ENCODE measurements at regions not wholly inside any gene's neighbourhood (a gene's known extent, or its start where the extent isn't known, plus 50 kb on each side); places are given as distances from the start of the nearest gene placed in this dataset.

- DNase-seq (ENCODE audit: low read depth), result no peak
These were observed 185.4 kb upstream of the RPL38 start for GRCh38 chr17:74018115-74018514.

- no peak for DNase-seq (ENCODE audit: low read depth)
These were observed 184.2 kb upstream of the RPL38 start for GRCh38 chr17:74019271-74019670.

GRCh38 chr17:74019860-74020259, 183.6 kb upstream of the RPL38 start:
- no peak for DNase-seq (ENCODE audit: low read depth)

GRCh38 chr17:74020522-74020921, 183.0 kb upstream of the RPL38 start:
- DNase-seq (ENCODE audit: low read depth), result no peak

- no peak for DNase-seq (ENCODE audit: low read depth)
These were observed 178.5 kb upstream of the RPL38 start for GRCh38 chr17:74024871-74025531.

GRCh38 chr17:74027444-74027843, 176.0 kb upstream of the RPL38 start:
- DNase-seq (ENCODE audit: low read depth), result no peak

GRCh38 chr17:74028354-74029116, 174.9 kb upstream of the RPL38 start:
- DNase-seq (ENCODE audit: low read depth), result no peak

- DNase-seq (ENCODE audit: low read depth), result no peak
These were observed 172.0 kb upstream of the RPL38 start for GRCh38 chr17:74031316-74032090.

GRCh38 chr17:74032222-74032621, 171.3 kb upstream of the RPL38 start:
- no peak for DNase-seq (ENCODE audit: low read depth)

- DNase-seq (ENCODE audit: low read depth), result no peak
These were observed 166.2 kb upstream of the RPL38 start for GRCh38 chr17:74037320-74037719.

- no peak for DNase-seq (ENCODE audit: low read depth)
These were observed 163.2 kb upstream of the RPL38 start for GRCh38 chr17:74040291-74040690.

- no peak for DNase-seq (ENCODE audit: low read depth)
These were observed 162.7 kb upstream of the RPL38 start for GRCh38 chr17:74040729-74041128.

GRCh38 chr17:74041869-74042640, 161.4 kb upstream of the RPL38 start:
- no peak for DNase-seq (ENCODE audit: low read depth)

GRCh38 chr17:74042744-74043486, 160.6 kb upstream of the RPL38 start:
- no peak for DNase-seq (ENCODE audit: low read depth)

- DNase-seq (ENCODE audit: low read depth), result no peak
These were observed 159.5 kb upstream of the RPL38 start for GRCh38 chr17:74043976-74044375.

- no peak for DNase-seq (ENCODE audit: low read depth)
These were observed 157.7 kb upstream of the RPL38 start for GRCh38 chr17:74045608-74046280.

- no peak for DNase-seq (ENCODE audit: low read depth)
These were observed 154.1 kb upstream of the RPL38 start for GRCh38 chr17:74049167-74049966.

- no peak for DNase-seq (ENCODE audit: low read depth)
These were observed 153.5 kb upstream of the RPL38 start for GRCh38 chr17:74049967-74050458.

- no peak for DNase-seq (ENCODE audit: low read depth)
These were observed 152.1 kb upstream of the RPL38 start for GRCh38 chr17:74051348-74051747.

Data from HS-27A (cell line).